Upper lobe of left lung (tissue), 4 donors: ENCODE measurements at regions not wholly inside any gene's neighbourhood (a gene's known extent, or its start where the extent isn't known, plus 50 kb on each side); places are given as distances from the start of the nearest gene placed in this dataset.

Experiments
- CTCF ChIP-seq, 6 experiments: fragments of 450-650 bp in 4 of 6; fragments of 200-600 bp in 2 of 6; sonication (generic) in 2 of 6; IDR thresholded peaks; one replicate each; pipeline ENCODE4 v1.5.1; 2016 to 2019; ENCODE audit warnings: antibody characterized with exemption in 6 of 6
- EP300 ChIP-seq, 4 donors: sonication (generic); formaldehyde crosslinking; IDR thresholded peaks; one replicate each; pipeline ENCODE4 v1.5.1; 2017; ENCODE audit warnings: antibody characterized with exemption in 4 of 4, control low read depth in 2 of 4
- POLR2A ChIP-seq, 4 donors: fragments of 450-650 bp; IDR thresholded peaks; one replicate each; pipeline ENCODE4 v1.5.1; 2016 to 2017; ENCODE audit warnings: antibody characterized with exemption in 4 of 4, mild to moderate bottlenecking in 2 of 4
- POLR2AphosphoS5 ChIP-seq, 2 donors: sonication (generic); formaldehyde crosslinking; IDR thresholded peaks; one replicate each; pipeline ENCODE4 v1.5.1; 2017; ENCODE audit warnings: antibody characterized with exemption in 2 of 2

GRCh38 chr15:87355946-87356345, 900.6 kb downstream of the NTRK3 start:
- TF ChIP-seq CTCF (IDR thresholded peaks at IDR 0.05) (no peak), POLR2AphosphoS5 (IDR thresholded peaks at IDR 0.05) (no peak), POLR2A (IDR thresholded peaks at IDR 0.05) (no peak), EP300 (IDR thresholded peaks at IDR 0.05) (no peak)
